ENCODE measurements at regions not wholly inside any gene's neighbourhood (a gene's known extent, or its start where the extent isn't known, plus 50 kb on each side); places are given as distances from the start of the nearest gene placed in this dataset.

GRCh38 chr3:152547153-152547552 lies 278.4 kb downstream of the MBNL1 start:
- Histone ChIP-seq H3K4me3 (no peak overlapping the region), H3K9me3 (no peaks in the 10 kb centered on the region), H3K27ac (no peak overlapping the region), H3K27me3 (no peaks in the 10 kb centered on the region), H3K4me1 (no peaks in the 10 kb centered on the region), H3K36me3 (no peaks in the 10 kb centered on the region)
- no peak for TF ChIP-seq CTCF (IDR thresholded peaks at IDR 0.05)
- no peak for DNase-seq (ENCODE audit: low spot score in 2 of 2)
- intact Hi-C loops (cut with DNase I), result no loop called here

DNA sequence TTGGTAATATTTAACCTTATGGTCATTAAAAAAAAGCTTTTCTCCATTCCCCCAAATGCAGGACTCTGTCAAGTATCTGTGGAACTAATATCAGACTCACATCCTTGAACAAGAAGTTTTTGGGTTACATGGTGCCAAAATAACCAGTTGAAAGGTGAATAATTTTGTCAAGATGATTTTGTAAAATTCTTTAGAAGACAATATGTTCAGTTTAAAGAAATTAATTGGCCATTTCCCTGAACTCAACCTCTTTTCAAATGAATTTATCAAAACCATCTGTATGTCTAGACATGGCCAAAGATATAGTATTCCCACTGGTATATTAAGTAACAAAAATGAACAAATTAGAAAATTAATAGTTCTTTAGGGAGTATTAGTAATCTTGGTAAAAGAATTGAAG lies 280.5 kb downstream of the MBNL1 start:
- Histone ChIP-seq H3K27me3 (no peaks in the 10 kb centered on the region), H3K4me1 (no peaks in the 10 kb centered on the region), H3K9me3 (no peaks in the 10 kb centered on the region), H3K27ac (no peak overlapping the region), H3K4me3 (no peak overlapping the region), H3K36me3 (no peaks in the 10 kb centered on the region)
- DNase-seq (ENCODE audit: low spot score in 2 of 2), result no peak
- no peak for TF ChIP-seq CTCF (IDR thresholded peaks at IDR 0.05)
- intact Hi-C loops (cut with DNase I), result no loop called here

- H3K36me3 ChIP-seq, result no peaks in the 10 kb centered on the region
- peaks cover 0 to 4% of the 10 kb centered on the region in 2 donors for H3K4me1 ChIP-seq
- no peaks in the 10 kb centered on the region for H3K27me3 ChIP-seq
- H3K9me3 ChIP-seq, result no peaks in the 10 kb centered on the region
- no peak for DNase-seq (ENCODE audit: low spot score in 2 of 2)
- no peak overlapping the region for H3K4me3 ChIP-seq
- TF ChIP-seq CTCF (IDR thresholded peaks at IDR 0.05), result no peak
- intact Hi-C loops (cut with DNase I), result no loop called here
- no peak overlapping the region for H3K27ac ChIP-seq
Measured at GRCh38 chr3:152550284-152550683, 281.6 kb downstream of the MBNL1 start.

DNA sequence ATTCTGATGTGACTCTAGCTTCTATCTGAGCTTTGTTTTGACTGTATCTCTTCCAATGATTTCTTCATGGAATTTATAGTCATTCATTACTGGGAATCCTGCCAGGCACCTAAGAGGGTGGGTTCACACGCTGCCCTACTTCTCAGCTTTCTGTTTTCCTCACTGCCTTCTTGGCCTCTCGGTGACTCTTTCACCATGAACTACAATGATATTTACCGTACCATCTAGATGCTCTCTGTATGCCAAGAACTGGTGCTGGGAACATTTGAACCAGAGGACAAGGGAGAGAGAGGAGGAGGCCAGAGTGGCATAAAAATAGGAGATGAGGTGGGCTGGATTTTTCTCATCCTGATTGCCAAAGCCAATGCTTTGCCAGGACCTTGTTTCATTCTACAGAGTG lies 280.0 kb upstream of the P2RY1 start:
- no peak for TF ChIP-seq CTCF (IDR thresholded peaks at IDR 0.05)
- Histone ChIP-seq H3K36me3 (no peaks in the 10 kb centered on the region), H3K27ac (peak overlapping the region; percentile 29 to 62), H3K4me3 (no peak overlapping the region), H3K4me1 (peaks cover 6 to 25% of the 10 kb centered on the region in 2 donors), H3K27me3 (no peaks in the 10 kb centered on the region), H3K9me3 (no peaks in the 10 kb centered on the region)
- peak in 1 of 2 donors; percentile 72 for DNase-seq (ENCODE audit: low spot score in 2 of 2)
- intact Hi-C loops (cut with DNase I), result no loop called here

DNA sequence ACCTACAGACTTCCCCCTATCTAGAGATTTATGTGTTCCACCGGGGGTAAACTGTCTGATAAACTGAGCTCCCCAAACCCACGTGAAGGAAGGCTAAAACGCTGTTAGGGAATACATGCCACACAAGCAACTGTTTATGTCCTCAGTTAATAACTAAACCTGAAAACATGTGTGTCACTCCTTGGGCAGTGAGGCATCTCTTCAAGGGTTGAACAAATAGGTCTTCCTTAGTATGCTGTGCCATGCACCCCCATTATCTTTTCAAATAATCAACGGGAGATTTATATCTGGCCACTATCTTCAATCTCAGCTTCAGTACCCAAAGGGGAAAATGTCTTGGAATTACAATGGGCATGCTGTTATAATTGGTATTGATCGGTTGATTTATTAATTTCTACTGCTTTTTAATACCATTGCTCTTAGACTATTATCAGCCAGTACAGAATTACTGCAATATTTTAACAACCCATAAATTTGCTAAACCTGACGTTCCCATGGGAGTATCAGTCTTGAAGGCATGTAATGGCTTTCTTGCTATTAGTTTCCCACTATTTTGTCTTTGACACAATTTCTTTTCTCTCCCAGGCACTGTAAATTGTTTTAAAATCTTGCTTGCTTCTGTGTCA lies 279.2 kb upstream of the P2RY1 start:
- H3K27ac ChIP-seq, result peak overlapping the region; percentile 62 to 83
- intact Hi-C loops (cut with DNase I), result no loop called here

More for the DNA sequence above, 279.2 kb upstream of the P2RY1 start:
- Histone ChIP-seq H3K4me1 (peaks cover 6 to 25% of the 10 kb centered on the region in 2 donors), H3K9me3 (no peaks in the 10 kb centered on the region), H3K4me3 (no peak overlapping the region), H3K27me3 (no peaks in the 10 kb centered on the region), H3K36me3 (no peaks in the 10 kb centered on the region)
- DNase-seq (ENCODE audit: low spot score in 2 of 2), result no peak
- no peak for TF ChIP-seq CTCF (IDR thresholded peaks at IDR 0.05)
